ENCODE measurements at regions not wholly inside any gene's neighbourhood (a gene's known extent, or its start where the extent isn't known, plus 50 kb on each side); places are given as distances from the start of the nearest gene placed in this dataset.

GRCh38 chr5:174610968-174611367 is 113.4 kb upstream of the MSX2 start:
- Histone ChIP-seq H4K20me1 (ENCODE audit: control insufficient read depth, insufficient read depth) (no peaks in the 10 kb centered on the region), H3K4me2 (ENCODE audit: control insufficient read depth, insufficient read depth) (no peak overlapping the region), H2AFZ (ENCODE audit: control insufficient read depth, low read depth, low read length) (no peak overlapping the region), H3K9ac (ENCODE audit: control insufficient read depth, insufficient read depth, low read length) (no peak overlapping the region), H3K4me3 (no peak overlapping the region), H3K4me1 (ENCODE audit: control insufficient read depth, insufficient read depth, low read length) (no peaks in the 10 kb centered on the region), H3K27me3 (replicated peaks in 1 of 2; ENCODE audit: control insufficient read depth in 2 of 2, insufficient read depth in 2 of 2, low read length in 1 of 2) (no peaks in the 10 kb centered on the region), H3K9me3 (replicated peaks; ENCODE audit: control insufficient read depth, insufficient read depth, low read length) (no peaks in the 10 kb centered on the region), H3K27ac (ENCODE audit: control insufficient read depth, insufficient read depth) (no peak overlapping the region), H3K79me2 (ENCODE audit: control insufficient read depth, insufficient read depth, low read length) (no peaks in the 10 kb centered on the region), H3K36me3 (ENCODE audit: control insufficient read depth in 2 of 2, insufficient read depth in 2 of 2, low read length in 1 of 2) (no peaks in the 10 kb centered on the region)
- TF ChIP-seq IRF3 (IDR thresholded peaks at IDR 0.05) = no peak
- TF ChIP-seq PBX3 (IDR thresholded peaks at IDR 0.05; ENCODE audit: insufficient replicate concordance, low read depth, low read length) = no peak
- no TSS peak for BruUV-seq (replicated peaks)
- 22% methylated on average over 8 of the region's 8 CpGs for WGBS (ENCODE audit: insufficient coverage, insufficient replicate concordance, low lambda C conversion rate, missing lambda C conversion rate)
- FAIRE-seq = no peak
- no peak for ATAC-seq
- in situ Hi-C loops (cut with MboI) (no loop called here), intact Hi-C loops (cut with micrococcal nuclease; ENCODE audit: unreplicated experiment) (no loop called here)
- SMC1A ChIA-PET (ENCODE audit: uncharacterized antibody, unreplicated experiment) = no interaction called here
- POLR2A ChIA-PET = no interaction called here
- DNase-seq (ENCODE audit: low read depth, low spot score) = no peak
- CTCF ChIA-PET = no interaction called here
- RAD21 ChIA-PET (ENCODE audit: unreplicated experiment) = no interaction called here

GRCh38 chr5:174612686-174613085 is 111.7 kb upstream of the MSX2 start:
- H3K9ac ChIP-seq (ENCODE audit: control insufficient read depth, insufficient read depth, low read length) = no peak overlapping the region
- ChIA-PET CTCF (no interaction called here), SMC1A (ENCODE audit: uncharacterized antibody, unreplicated experiment) (no interaction called here), POLR2A (no interaction called here), RAD21 (ENCODE audit: unreplicated experiment) (no interaction called here)
- no peaks in the 10 kb centered on the region for H3K4me1 ChIP-seq (ENCODE audit: control insufficient read depth, insufficient read depth, low read length)
- no peak overlapping the region for H3K4me3 ChIP-seq
- H3K27ac ChIP-seq (ENCODE audit: control insufficient read depth, insufficient read depth) = no peak overlapping the region
- 0% methylated on average over 2 of the region's 2 CpGs for WGBS (ENCODE audit: insufficient coverage, insufficient replicate concordance, low lambda C conversion rate, missing lambda C conversion rate)
- FAIRE-seq = no peak
- H3K36me3 ChIP-seq (ENCODE audit: control insufficient read depth in 2 of 2, insufficient read depth in 2 of 2, low read length in 1 of 2) = no peaks in the 10 kb centered on the region
- no peak overlapping the region for H2AFZ ChIP-seq (ENCODE audit: control insufficient read depth, low read depth, low read length)
- H3K4me2 ChIP-seq (ENCODE audit: control insufficient read depth, insufficient read depth) = no peak overlapping the region
- H3K79me2 ChIP-seq (ENCODE audit: control insufficient read depth, insufficient read depth, low read length) = no peaks in the 10 kb centered on the region
- H3K27me3 ChIP-seq (replicated peaks in 1 of 2; ENCODE audit: control insufficient read depth in 2 of 2, insufficient read depth in 2 of 2, low read length in 1 of 2) = no peaks in the 10 kb centered on the region
- no peaks in the 10 kb centered on the region for H3K9me3 ChIP-seq (replicated peaks; ENCODE audit: control insufficient read depth, insufficient read depth, low read length)
- no TSS peak for BruUV-seq (replicated peaks)
- H4K20me1 ChIP-seq (ENCODE audit: control insufficient read depth, insufficient read depth) = no peaks in the 10 kb centered on the region
- in situ Hi-C loops (cut with MboI) (no loop called here), intact Hi-C loops (cut with micrococcal nuclease; ENCODE audit: unreplicated experiment) (no loop called here)
- TF ChIP-seq TCF12 (IDR thresholded peaks at IDR 0.05; ENCODE audit: low read depth, low read length) = no peak
- TF ChIP-seq PAX5 (IDR thresholded peaks at IDR 0.05; ENCODE audit: borderline replicate concordance, low read depth, low read length) = no peak
- TF ChIP-seq ZBTB4 (CRISPR knock-in tag; IDR thresholded peaks at IDR 0.05) = no peak
- no peak for TF ChIP-seq TARDBP (IDR thresholded peaks at IDR 0.05; ENCODE audit: borderline replicate concordance)
- TF ChIP-seq YY1 (IDR thresholded peaks at IDR 0.05; ENCODE audit: low read depth, low read length) = no peak
- no peak for TF ChIP-seq BHLHE40 (IDR thresholded peaks at IDR 0.05; ENCODE audit: borderline replicate concordance in 1 of 2, low read depth in 2 of 2, low read length in 1 of 2)
- no peak for TF ChIP-seq NR2F1 (conservative IDR thresholded peaks at IDR 0.05)
- no peak for TF ChIP-seq BMI1 (IDR thresholded peaks at IDR 0.05; ENCODE audit: borderline replicate concordance)
- TF ChIP-seq GATAD2B (conservative IDR thresholded peaks at IDR 0.05; ENCODE audit: low read depth) = no peak
- no peak for TF ChIP-seq PAX8 (IDR thresholded peaks at IDR 0.05)
- TF ChIP-seq RBBP5 (conservative IDR thresholded peaks at IDR 0.05) = no peak
- DNase-seq (ENCODE audit: low read depth, low spot score) = no peak
- no peak for ATAC-seq

Measured in GM12878 (cell line).